A549 (cell line): ENCODE measurements at regions not wholly inside any gene's neighbourhood (a gene's known extent, or its start where the extent isn't known, plus 50 kb on each side); places are given as distances from the start of the nearest gene placed in this dataset.

Experiments
- ATAC-seq, 2 experiments: fragments of 200-7000 bp in 1 of 2; fragments of >200 bp in 1 of 2; cut with Nextera tagmentation in 1 of 2; cut with Tn5 transposase in 1 of 2; 3 replicates each; pipeline versions ENCODE4 v1.8.0 to v1.9.1; 2018 to 2020; ENCODE audit warnings: mild to moderate bottlenecking in 1 of 2, moderate library complexity in 1 of 2
- CTCF ChIA-PET: fragments of 300-600 bp; sonication (Branson Sonifier 250); formaldehyde crosslinking; extraction: SDS; loops from one replicate; lab custom pipeline; 2021; ENCODE audit warnings: antibody characterized with exemption, inconsistent platforms; lab: Yijun Ruan, JAX
- POLR2A ChIA-PET: fragments of 350-600 bp; formaldehyde crosslinking; extraction: SDS; loops from one replicate; lab custom pipeline; 2021; ENCODE audit warnings: antibody characterized with exemption, inconsistent platforms; lab: Yijun Ruan, JAX
- DNase-seq, 2 experiments: peaks; one replicate each; pipeline versions ENCODE4 v3.0.0 to v3.0.0-alpha.2; 2011 to 2016; ENCODE audit warnings: low read depth in 1 of 2, low spot score in 1 of 2
- FAIRE-seq: peaks from 2 replicates; lab custom pipeline; 2011; peaks lifted over from hg19 to GRCh38; lab: Jason Lieb, UNC
- H3K27ac ChIP-seq, 2 experiments: fragments of >200 bp; sonication (Bioruptor Twin); formaldehyde crosslinking; 3 replicates each; pipeline ENCODE4 v1.5.1; 2016 to 2017
- H3K4me1 ChIP-seq: fragments of >200 bp; sonication (Bioruptor Twin); formaldehyde crosslinking; 3 replicates; pipeline ENCODE4 v1.6.1; 2016
- H3K4me2 ChIP-seq: fragments of >200 bp; sonication (Bioruptor Twin); formaldehyde crosslinking; 3 replicates; pipeline ENCODE4 v1.6.1; 2016
- H3K4me3 ChIP-seq: fragments of >200 bp; sonication (Bioruptor Twin); formaldehyde crosslinking; 3 replicates; pipeline ENCODE4 v1.5.1; 2016
- H3K9me3 ChIP-seq: fragments of >200 bp; sonication (Bioruptor Twin); formaldehyde crosslinking; 3 replicates; pipeline ENCODE4 v1.6.1; 2016
- BHLHE40 ChIP-seq: IDR thresholded peaks from 2 replicates; pipeline ENCODE4 v1.6.1; 2012; ENCODE audit warnings: low read depth, low read length, inconsistent platforms
- CBX2 ChIP-seq: fragments of 200-600 bp; sonication (generic); IDR thresholded peaks from 2 replicates; pipeline ENCODE4 v1.6.1; 2016; ENCODE audit warnings: low read depth, mild to moderate bottlenecking, borderline replicate concordance
- CHD4 ChIP-seq: fragments of 200-600 bp; sonication (generic); IDR thresholded peaks from 2 replicates; pipeline ENCODE4 v1.6.1; 2016; ENCODE audit warnings: antibody characterized with exemption, mild to moderate bottlenecking, borderline replicate concordance
- CTCF ChIP-seq: fragments of >200 bp; sonication (Bioruptor Twin); formaldehyde crosslinking; IDR thresholded peaks from 3 replicates; pipeline ENCODE4 v1.5.1; 2016
- E2F6 ChIP-seq: IDR thresholded peaks from 2 replicates; pipeline ENCODE4 v1.6.1; 2012; ENCODE audit warnings: low read depth, borderline replicate concordance
- EHF ChIP-seq: fragments of 250-450 bp; sonication (Bioruptor Pico); IDR thresholded peaks from 2 replicates; pipeline ENCODE4 v1.5.0; 2020; ENCODE audit warnings: mild to moderate bottlenecking
- EP300 ChIP-seq, 2 experiments: fragments of >200 bp; sonication (Bioruptor Twin); formaldehyde crosslinking; IDR thresholded peaks; 2 replicates in 1 of 2; 3 replicates in 1 of 2; pipeline ENCODE4 v1.6.1; 2016 to 2017
- FOSL2 ChIP-seq, 2 experiments: fragments of 450-650 bp in 1 of 2; fragments of >200 bp in 1 of 2; sonication (Bioruptor Twin) in 1 of 2; formaldehyde crosslinking; IDR thresholded peaks; 2 replicates each; pipeline versions ENCODE4 v1.5.0 to v1.6.1; 2016 to 2020; ENCODE audit warnings: mild to moderate bottlenecking in 1 of 2, moderate library complexity in 1 of 2
- FOXS1 ChIP-seq: fragments of 250-450 bp; sonication (Bioruptor Pico); IDR thresholded peaks from 2 replicates; pipeline ENCODE4 v1.5.0; 2020; ENCODE audit warnings: mild to moderate bottlenecking, moderate library complexity
- HMGXB4 ChIP-seq: fragments of 250-450 bp; sonication (Bioruptor Pico); IDR thresholded peaks from 2 replicates; pipeline ENCODE4 v1.5.0; 2021; ENCODE audit warnings: mild to moderate bottlenecking, moderate library complexity, borderline replicate concordance
- HOXB13 ChIP-seq: fragments of 250-450 bp; sonication (Bioruptor Pico); IDR thresholded peaks from 2 replicates; pipeline ENCODE4 v1.5.0; 2020; ENCODE audit warnings: low read depth, mild to moderate bottlenecking, moderate library complexity
- JUN ChIP-seq, 2 experiments: fragments of >200 bp; sonication (Bioruptor Twin); formaldehyde crosslinking; IDR thresholded peaks; 2 replicates in 1 of 2; 3 replicates in 1 of 2; pipeline ENCODE4 v1.6.1; 2016 to 2017
- JUNB ChIP-seq: fragments of >200 bp; sonication (Bioruptor Twin); formaldehyde crosslinking; IDR thresholded peaks from 2 replicates; pipeline ENCODE4 v1.6.1; 2016
- KDM1A ChIP-seq: fragments of 200-600 bp; sonication (generic); IDR thresholded peaks from 2 replicates; pipeline ENCODE4 v1.6.1; 2016; ENCODE audit warnings: low read depth, mild to moderate bottlenecking
- KDM5A ChIP-seq: fragments of 200-600 bp; sonication (generic); IDR thresholded peaks from 2 replicates; pipeline ENCODE4 v1.6.1; 2016; ENCODE audit warnings: antibody characterized with exemption, mild to moderate bottlenecking
- MAFK ChIP-seq: fragments of 450-650 bp; IDR thresholded peaks from 2 replicates; pipeline ENCODE4 v1.6.1; 2014; ENCODE audit not compliant: partially characterized antibody
- MYC ChIP-seq: IDR thresholded peaks from 2 replicates; pipeline ENCODE4 v1.6.1; 2012; ENCODE audit warnings: mild to moderate bottlenecking, inconsistent platforms, low read length, improper control_type of control experiment, borderline replicate concordance
- NFE2L2 ChIP-seq: fragments of 150-350 bp; conservative IDR thresholded peaks from 2 replicates; pipeline ENCODE4 v1.6.1; 2014; ENCODE audit warnings: low read length
- NPAS2 ChIP-seq: fragments of 250-450 bp; sonication (Bioruptor Pico); IDR thresholded peaks from 2 replicates; pipeline ENCODE4 v1.8.0; 2022; ENCODE audit warnings: mild to moderate bottlenecking, moderate library complexity, borderline replicate concordance
- NR3C1 ChIP-seq: fragments of >200 bp; sonication (Bioruptor Twin); formaldehyde crosslinking; IDR thresholded peaks from 3 replicates; pipeline ENCODE4 v1.6.1; 2017
- PBX3 ChIP-seq: IDR thresholded peaks from 2 replicates; pipeline ENCODE4 v1.6.1; 2012
- POLR2A ChIP-seq: IDR thresholded peaks from 2 replicates; pipeline ENCODE4 v1.6.1; 2012; ENCODE audit warnings: mild to moderate bottlenecking, low read length
- RAD21 ChIP-seq, 2 experiments: fragments of >200 bp in 1 of 2; sonication (Bioruptor Twin) in 1 of 2; formaldehyde crosslinking in 1 of 2; IDR thresholded peaks in 1 of 2; conservative IDR thresholded peaks in 1 of 2; 2 replicates in 1 of 2; 3 replicates in 1 of 2; pipeline ENCODE4 v1.6.1; 2012 to 2018; ENCODE audit warnings: inconsistent platforms in 1 of 2
- SMC3 ChIP-seq: fragments of >200 bp; sonication (Bioruptor Twin); formaldehyde crosslinking; IDR thresholded peaks from 3 replicates; pipeline ENCODE4 v1.6.1; 2018; ENCODE audit warnings: inconsistent platforms
- ZC3H11A ChIP-seq: fragments of 450-650 bp; IDR thresholded peaks from 2 replicates; pipeline ENCODE4 v1.6.1; 2014; ENCODE audit warnings: antibody characterized with exemption, mild to moderate bottlenecking
- ZFP36 ChIP-seq: fragments of 450-650 bp; IDR thresholded peaks from 2 replicates; pipeline ENCODE4 v1.6.1; 2014; ENCODE audit warnings: borderline replicate concordance; ENCODE audit not compliant: partially characterized antibody
- ZNF302 ChIP-seq: fragments of 250-450 bp; sonication (Bioruptor Pico); IDR thresholded peaks from 2 replicates; pipeline ENCODE4 v1.9.0; 2021; ENCODE audit warnings: inconsistent platforms, mild to moderate bottlenecking, moderate library complexity
- ZSCAN20 ChIP-seq: fragments of 250-450 bp; sonication (Bioruptor Pico); IDR thresholded peaks from 2 replicates; pipeline ENCODE4 v1.8.0; 2022; ENCODE audit warnings: mild to moderate bottlenecking, moderate library complexity
- WGBS: methylation state at CpG from one replicate; pipeline ENCODE4 v1.1.6; 2017; ENCODE audit errors: missing lambda C conversion rate; 5-methylcytosine and 5-hydroxymethylcytosine counted together

- ATAC-seq (no peak), FAIRE-seq (no peak)
- POLR2A ChIA-PET = interaction anchor here (0.6 kb wide), 1 partner anchor 106 kb away, joined by 5 read pairs; no protein-coding TSS in a partner anchor
Observed at GRCh38 chr5:159774476-159775031, 141.7 kb upstream of the ADRA1B start.

GRCh38 chr5:159775890-159776289 is 140.4 kb upstream of the ADRA1B start:
- FAIRE-seq (no peak), DNase-seq (no peak), ATAC-seq (no peak)
- CTCF ChIA-PET = interaction anchor here (0.8 to 1.0 kb wide), 2 partner anchors 195 to 331 kb away, joined by 4 to 5 read pairs; no protein-coding TSS in a partner anchor
- POLR2A ChIA-PET = no interaction called here
- no peak for TF ChIP-seq CTCF
- TF ChIP-seq EP300 (IDR thresholded peaks at IDR 0.05) = no peak
- TF ChIP-seq ZC3H11A = no peak
- no peak for TF ChIP-seq KDM1A
- no peak for TF ChIP-seq MYC
- TF ChIP-seq CHD4 = no peak
- no peak for TF ChIP-seq JUN (IDR thresholded peaks at IDR 0.05)
- no peak for TF ChIP-seq NFE2L2
- TF ChIP-seq ZFP36 = no peak
- TF ChIP-seq EHF (CRISPR knock-in tag) = no peak
- no peak for TF ChIP-seq JUNB
- TF ChIP-seq HOXB13 (CRISPR knock-in tag) = no peak
- TF ChIP-seq NR3C1 = no peak
- TF ChIP-seq MAFK = no peak
- no peak for TF ChIP-seq E2F6
- TF ChIP-seq CBX2 = no peak
- WGBS = 93% methylated on average over 3 of the region's 3 CpGs
- Histone ChIP-seq H3K4me3 (no peak overlapping the region), H3K9me3 (no peaks in the 10 kb centered on the region), H3K4me1 (peaks cover 24% of the 10 kb centered on the region), H3K27ac (peak overlapping the region in 1 of 2 experiments; percentile 18; a peak in 1 of 6 replicates), H3K4me2 (no peak overlapping the region)

More at GRCh38 chr5:159774476-159775031, 141.7 kb upstream of the ADRA1B start:
- Histone ChIP-seq H3K4me2 (no peak overlapping the region), H3K4me3 (no peak overlapping the region), H3K9me3 (no peaks in the 10 kb centered on the region), H3K4me1 (peaks cover 24% of the 10 kb centered on the region), H3K27ac (peak overlapping the region; percentile 90 to 94)
- TF ChIP-seq HMGXB4 (CRISPR knock-in tag) (no peak), CHD4 (no peak), SMC3 (no peak), PBX3 (no peak), KDM5A (no peak), FOXS1 (CRISPR knock-in tag) (no peak), FOSL2 (IDR thresholded peaks at IDR 0.05) (no peak), FOSL2 (CRISPR knock-in tag; IDR thresholded peaks at IDR 0.05) (no peak), ZNF302 (CRISPR knock-in tag) (no peak), BHLHE40 (no peak), RAD21 (conservative IDR thresholded peaks at IDR 0.05 in 1 of 2, IDR thresholded peaks at IDR 0.05 in 1 of 2) (no peak), NPAS2 (CRISPR knock-in tag) (no peak), ZSCAN20 (CRISPR knock-in tag) (no peak), JUN (IDR thresholded peaks at IDR 0.05) (no peak), E2F6 (no peak), POLR2A (no peak), NR3C1 (no peak), ZFP36 (no peak)
- CTCF ChIA-PET = interaction anchor here (0.7 to 2.5 kb wide), 13 partner anchors 8 to 330 kb away, joined by 3 to 19 read pairs (median 3); no protein-coding TSS in a partner anchor
- no peak for DNase-seq
- WGBS = 90% methylated on average over 9 of the region's 9 CpGs
